ENCODE measurements at regions not wholly inside any gene's neighbourhood (a gene's known extent, or its start where the extent isn't known, plus 50 kb on each side); places are given as distances from the start of the nearest gene placed in this dataset.

DNA sequence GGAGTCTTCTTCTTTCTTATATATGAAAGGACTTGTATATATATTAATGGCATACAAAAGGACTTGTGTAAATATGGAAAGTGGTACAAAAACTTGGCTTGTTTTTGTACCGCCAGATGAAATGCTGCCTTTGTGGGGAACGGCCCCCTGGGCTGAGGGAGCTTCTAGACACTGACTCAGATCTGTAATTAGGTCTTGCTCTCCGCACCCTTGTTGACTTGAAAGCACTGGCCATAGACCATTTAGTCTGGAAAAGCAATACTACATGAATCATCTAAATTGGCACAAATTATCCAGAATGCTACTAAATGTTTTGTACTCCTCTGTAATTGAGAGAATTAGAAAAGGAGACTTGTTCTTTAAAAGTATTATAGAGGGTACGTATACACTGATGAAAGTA is 399.9 kb upstream of the RGS6 start:
- DNase-seq (ENCODE audit: low read depth), result no peak
- no peak overlapping the region for H3K4me3 ChIP-seq (replicated peaks; ENCODE audit: low read depth, low read length)
- TF ChIP-seq, protein P1, sequence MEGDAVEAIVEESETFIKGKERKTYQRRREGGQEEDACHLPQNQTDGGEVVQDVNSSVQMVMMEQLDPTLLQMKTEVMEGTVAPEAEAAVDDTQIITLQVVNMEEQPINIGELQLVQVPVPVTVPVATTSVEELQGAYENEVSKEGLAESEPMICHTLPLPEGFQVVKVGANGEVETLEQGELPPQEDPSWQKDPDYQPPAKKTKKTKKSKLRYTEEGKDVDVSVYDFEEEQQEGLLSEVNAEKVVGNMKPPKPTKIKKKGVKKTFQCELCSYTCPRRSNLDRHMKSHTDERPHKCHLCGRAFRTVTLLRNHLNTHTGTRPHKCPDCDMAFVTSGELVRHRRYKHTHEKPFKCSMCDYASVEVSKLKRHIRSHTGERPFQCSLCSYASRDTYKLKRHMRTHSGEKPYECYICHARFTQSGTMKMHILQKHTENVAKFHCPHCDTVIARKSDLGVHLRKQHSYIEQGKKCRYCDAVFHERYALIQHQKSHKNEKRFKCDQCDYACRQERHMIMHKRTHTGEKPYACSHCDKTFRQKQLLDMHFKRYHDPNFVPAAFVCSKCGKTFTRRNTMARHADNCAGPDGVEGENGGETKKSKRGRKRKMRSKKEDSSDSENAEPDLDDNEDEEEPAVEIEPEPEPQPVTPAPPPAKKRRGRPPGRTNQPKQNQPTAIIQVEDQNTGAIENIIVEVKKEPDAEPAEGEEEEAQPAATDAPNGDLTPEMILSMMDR (IDR thresholded peaks at IDR 0.05; ENCODE audit: low read length, missing control alignments), result no peak

DNA sequence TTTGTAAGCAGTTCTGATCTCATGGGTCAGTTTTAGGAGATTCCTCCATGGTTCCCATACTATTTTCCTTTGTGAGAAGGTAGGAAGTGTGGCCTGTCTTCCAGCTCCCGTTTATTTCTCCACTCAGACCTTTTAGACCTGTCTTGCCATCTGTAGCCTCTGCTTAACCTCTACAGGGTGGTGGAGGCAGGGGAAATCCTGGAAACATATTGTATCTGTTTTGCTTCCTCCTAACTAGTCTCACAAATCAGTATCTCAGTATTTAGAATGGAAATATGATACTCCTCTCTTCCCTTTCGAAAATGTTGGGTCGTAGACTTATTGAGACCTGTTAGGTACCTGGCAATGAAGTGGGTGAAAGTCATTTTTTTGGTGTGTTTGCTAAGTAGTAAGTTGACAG is 399.4 kb upstream of the RGS6 start:
- TF ChIP-seq, protein P1 (IDR thresholded peaks at IDR 0.05; ENCODE audit: low read length, missing control alignments), result no peak
- no peak for DNase-seq (ENCODE audit: low read depth)
- H3K4me3 ChIP-seq (replicated peaks; ENCODE audit: low read depth, low read length), result no peak overlapping the region

DNA sequence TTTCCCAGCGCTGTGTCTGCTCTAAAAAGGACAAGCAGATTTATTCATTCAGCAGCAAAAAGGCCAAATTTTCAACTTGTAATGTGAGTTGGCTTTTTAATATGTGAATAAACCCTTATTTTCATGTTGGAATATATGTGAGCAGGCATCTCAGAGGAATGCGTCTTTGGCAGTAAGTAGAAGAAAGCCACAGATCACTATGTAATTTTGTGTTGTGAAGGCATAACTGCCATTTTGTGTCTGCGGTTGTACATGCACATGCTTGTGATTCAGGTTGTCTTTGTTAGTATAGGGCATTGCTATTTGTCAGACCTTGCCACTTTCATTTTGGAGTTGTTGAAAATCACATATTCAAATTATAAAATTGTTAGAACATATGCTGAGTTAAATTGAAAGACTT is 398.8 kb upstream of the RGS6 start:
- DNase-seq (ENCODE audit: low read depth), result peak; percentile 39
- TF ChIP-seq, protein P1 (IDR thresholded peaks at IDR 0.05; ENCODE audit: low read length, missing control alignments), result no peak
- H3K4me3 ChIP-seq (replicated peaks; ENCODE audit: low read depth, low read length), result no peak overlapping the region

DNA sequence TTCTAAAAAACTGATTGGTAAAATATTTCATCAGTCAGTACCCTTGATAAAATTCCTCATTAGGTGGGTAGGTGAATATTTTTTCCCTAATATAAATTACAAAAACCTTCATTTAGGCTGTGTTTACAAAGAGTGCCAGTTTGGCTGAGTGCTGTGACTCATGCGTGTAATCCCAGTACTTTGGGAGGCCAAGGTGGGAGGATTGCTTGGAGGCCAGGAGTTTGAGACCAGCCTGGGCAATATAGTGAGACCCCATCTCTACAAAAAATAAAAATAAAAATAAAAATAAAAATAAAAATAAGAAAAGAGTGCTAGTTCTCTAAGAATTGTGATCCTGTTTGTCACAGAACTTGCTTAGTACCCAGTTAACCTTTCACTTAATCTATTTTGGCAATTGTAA is 398.4 kb upstream of the RGS6 start:
- no peak for DNase-seq (ENCODE audit: low read depth)
- TF ChIP-seq, protein P1 (IDR thresholded peaks at IDR 0.05; ENCODE audit: low read length, missing control alignments), result no peak
- H3K4me3 ChIP-seq (replicated peaks; ENCODE audit: low read depth, low read length), result no peak overlapping the region

DNA sequence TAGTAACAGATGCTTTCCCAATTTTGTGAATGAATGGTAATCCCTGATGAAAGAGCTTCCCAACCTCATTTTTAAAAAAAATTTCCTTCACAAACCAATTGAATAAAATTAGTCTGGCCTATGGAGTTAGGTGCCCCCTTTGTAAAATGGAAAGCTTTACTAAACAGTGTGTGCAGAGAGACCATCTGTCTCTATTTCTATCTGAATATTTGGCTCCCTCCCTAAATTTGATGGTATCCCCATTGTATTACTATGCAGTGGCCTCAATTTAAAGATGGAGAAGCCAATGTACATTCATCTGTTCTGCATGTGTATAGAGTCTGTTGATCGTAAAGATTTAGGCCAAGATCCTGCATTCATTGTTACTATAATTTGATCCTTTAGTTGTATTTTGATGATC is 397.7 kb upstream of the RGS6 start:
- no peak for DNase-seq (ENCODE audit: low read depth)
- no peak overlapping the region for H3K4me3 ChIP-seq (replicated peaks; ENCODE audit: low read depth, low read length)
- TF ChIP-seq, protein P1 (IDR thresholded peaks at IDR 0.05; ENCODE audit: low read length, missing control alignments), result no peak

DNA sequence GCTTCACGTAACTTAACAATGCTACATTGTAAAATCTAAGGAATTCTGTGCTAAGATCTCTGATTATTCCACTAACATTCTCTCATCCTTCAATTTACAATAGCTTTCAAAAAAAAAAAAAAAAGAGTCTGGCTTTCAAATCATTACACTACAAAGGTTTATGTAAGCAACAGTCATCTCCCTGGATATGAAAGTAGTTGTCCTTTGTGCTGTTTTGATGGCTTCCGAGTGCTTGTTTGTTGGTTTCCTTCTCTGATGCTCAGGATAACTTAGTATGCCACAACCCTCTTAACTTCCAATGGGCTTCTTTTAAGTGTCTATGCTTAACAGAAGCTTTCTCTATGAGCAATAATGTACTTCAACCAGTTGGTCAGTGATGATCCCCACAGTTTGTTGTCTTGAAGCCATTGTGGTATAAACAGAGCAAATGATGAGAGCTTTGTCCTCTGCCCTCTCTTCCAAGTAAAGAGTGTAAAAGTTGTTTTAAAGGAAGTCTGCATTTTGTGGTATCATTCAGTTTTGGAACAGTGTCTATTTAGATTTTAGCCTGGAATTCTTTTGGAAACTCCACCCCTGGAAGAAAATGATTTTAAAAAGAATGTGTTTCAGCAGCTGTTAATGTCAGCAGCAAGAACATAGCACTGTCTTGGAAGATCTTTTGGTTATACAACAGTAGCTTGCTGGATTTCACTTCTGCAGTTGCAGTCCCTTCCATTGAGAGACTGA is 396.1 kb upstream of the RGS6 start:
- TF ChIP-seq, protein P1 (IDR thresholded peaks at IDR 0.05; ENCODE audit: low read length, missing control alignments), result no peak
- H3K4me3 ChIP-seq (replicated peaks; ENCODE audit: low read depth, low read length), result no peak overlapping the region
- DNase-seq (ENCODE audit: low read depth), result no peak

Measured in fibroblast of pulmonary artery (primary cell).